ENCODE measurements at regions not wholly inside any gene's neighbourhood (a gene's known extent, or its start where the extent isn't known, plus 50 kb on each side); places are given as distances from the start of the nearest gene placed in this dataset.

DNA sequence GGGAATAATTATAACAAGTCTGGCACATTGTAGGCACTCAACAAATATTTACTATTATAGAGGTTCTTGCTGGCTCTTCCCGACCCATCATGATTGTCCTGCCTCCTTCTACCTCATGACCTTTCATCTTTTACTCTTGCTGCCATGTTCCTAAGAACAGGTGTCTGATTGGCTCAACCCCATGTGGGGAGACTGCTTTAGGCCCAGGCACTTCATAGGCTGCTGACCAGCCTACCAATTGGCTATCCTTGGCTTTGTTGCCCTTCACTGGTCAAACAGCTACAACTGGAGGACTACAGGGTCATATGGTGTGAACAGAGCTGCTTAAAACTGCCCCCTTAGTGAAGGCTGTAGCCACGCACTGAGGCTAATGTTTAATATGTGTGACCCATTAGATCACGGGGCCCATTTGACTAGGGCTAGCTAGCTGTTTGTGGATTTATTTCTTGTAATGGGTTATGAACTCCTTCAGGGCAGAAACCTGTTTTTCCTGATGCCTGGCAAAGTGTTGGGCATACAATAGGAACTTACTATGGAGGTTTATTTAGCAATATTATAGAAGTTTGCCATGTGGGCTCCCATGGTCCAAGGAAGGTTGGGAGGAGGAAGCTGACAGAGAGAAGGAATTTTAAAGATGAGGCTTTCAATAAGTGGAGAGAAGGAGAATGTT lies 239.9 kb upstream of the TBC1D5 start:
- no peak overlapping the region for H3K4me3 ChIP-seq (ENCODE audit: low read depth, low read length)
- no peak for DNase-seq (ENCODE audit: low read depth)
- TF ChIP-seq CTCF (IDR thresholded peaks at IDR 0.05; ENCODE audit: insufficient read depth, low read depth, low read length, missing control alignments): no peak

GRCh38 chr3:17980863-17981262 lies 238.4 kb upstream of the TBC1D5 start:
- no peak for DNase-seq (ENCODE audit: low read depth)
- TF ChIP-seq CTCF (IDR thresholded peaks at IDR 0.05; ENCODE audit: insufficient read depth, low read depth, low read length, missing control alignments): no peak
- H3K4me3 ChIP-seq (ENCODE audit: low read depth, low read length): no peak overlapping the region

DNA sequence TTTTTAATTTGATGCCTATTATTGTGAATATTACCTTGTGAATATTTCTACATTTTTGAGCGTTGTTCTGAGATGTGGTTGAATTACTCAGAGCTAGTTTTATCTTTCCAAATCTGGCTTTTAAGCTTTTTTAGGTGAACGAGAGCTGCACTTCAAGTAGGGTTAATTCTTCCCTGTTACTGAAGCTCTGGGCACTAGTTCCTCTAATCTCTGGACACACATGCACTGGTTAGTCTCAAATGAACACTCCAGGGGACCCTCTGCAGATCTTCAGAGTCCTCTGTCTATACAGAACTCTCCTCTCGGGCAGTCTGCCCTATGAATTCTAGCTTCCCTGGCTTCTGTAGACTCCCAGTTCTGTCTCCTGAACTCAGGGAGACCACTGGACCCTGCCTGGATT lies 237.5 kb upstream of the TBC1D5 start:
- no peak for TF ChIP-seq CTCF (IDR thresholded peaks at IDR 0.05; ENCODE audit: insufficient read depth, low read depth, low read length, missing control alignments)
- no peak overlapping the region for H3K4me3 ChIP-seq (ENCODE audit: low read depth, low read length)
- DNase-seq (ENCODE audit: low read depth): no peak

GRCh38 chr3:17979252-17979651 lies 236.8 kb upstream of the TBC1D5 start:
- no peak overlapping the region for H3K4me3 ChIP-seq (ENCODE audit: low read depth, low read length)
- no peak for TF ChIP-seq CTCF (IDR thresholded peaks at IDR 0.05; ENCODE audit: insufficient read depth, low read depth, low read length, missing control alignments)
- no peak for DNase-seq (ENCODE audit: low read depth)

- DNase-seq (ENCODE audit: low read depth): no peak
- TF ChIP-seq CTCF (IDR thresholded peaks at IDR 0.05; ENCODE audit: insufficient read depth, low read depth, low read length, missing control alignments): no peak
- H3K4me3 ChIP-seq (ENCODE audit: low read depth, low read length): no peak overlapping the region
These were observed 231.9 kb upstream of the TBC1D5 start for GRCh38 chr3:17974206-17974841.

DNA sequence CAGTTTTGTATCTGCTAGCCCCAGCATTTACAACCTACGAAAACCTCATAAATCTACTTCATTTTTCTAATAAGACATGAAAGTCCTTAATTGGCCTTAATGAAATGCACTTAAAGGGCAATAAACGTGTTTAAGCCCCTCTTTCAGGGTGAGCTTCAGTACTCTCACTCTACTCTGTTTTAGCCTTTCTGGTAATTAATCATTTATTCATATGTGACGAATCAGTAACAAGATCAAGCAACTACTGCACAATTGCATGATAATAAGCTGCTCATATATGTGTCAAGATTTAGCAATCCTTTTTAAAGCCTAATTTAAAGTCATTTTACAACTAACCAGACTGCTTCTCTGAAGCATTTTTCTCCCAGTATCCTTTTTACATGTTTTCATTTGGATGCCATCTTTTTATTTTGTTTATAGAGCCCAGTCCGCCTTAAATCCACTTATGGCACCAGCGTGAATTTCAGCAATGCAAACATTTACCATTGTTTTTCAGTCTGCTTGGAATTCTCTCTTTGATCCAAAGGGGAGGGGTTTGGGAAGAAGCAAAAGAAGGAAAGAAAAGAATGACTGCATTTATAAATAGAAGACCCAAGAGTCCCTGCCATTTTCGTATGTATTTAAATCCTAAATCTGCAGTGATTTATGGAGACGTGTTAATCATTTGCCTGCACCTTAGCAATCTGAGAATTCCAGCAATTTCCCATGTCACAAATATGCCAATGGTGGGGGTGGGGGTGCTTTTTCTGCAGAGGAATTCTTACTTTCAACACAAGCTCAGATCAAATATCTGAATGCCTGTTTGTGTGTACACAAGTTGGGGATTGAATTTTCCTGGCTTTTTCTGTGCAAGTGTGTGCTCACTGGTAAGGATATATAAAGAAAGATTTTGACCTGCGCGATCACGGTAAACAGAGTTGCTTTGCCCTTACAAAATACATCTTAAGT lies 230.8 kb upstream of the TBC1D5 start:
- TF ChIP-seq CTCF (IDR thresholded peaks at IDR 0.05; ENCODE audit: insufficient read depth, low read depth, low read length, missing control alignments): no peak
- H3K4me3 ChIP-seq (ENCODE audit: low read depth, low read length): no peak overlapping the region
- DNase-seq (ENCODE audit: low read depth): no peak

Data from GM12865 (cell line).